A673 (cell line): ENCODE measurements at regions not wholly inside any gene's neighbourhood (a gene's known extent, or its start where the extent isn't known, plus 50 kb on each side); places are given as distances from the start of the nearest gene placed in this dataset.

ENCODE experiments used
- BruUV-seq: library from RNA; stranded (reverse); fragments of 400-500 nt; replicated peaks from 2 replicates; lab custom pipeline; 2021; lab: Mats Ljungman, UMichigan
- CTCF ChIA-PET: fragments of 300-600 bp; sonication (Branson Sonifier 250); formaldehyde crosslinking; loops from one replicate; lab custom pipeline; 2022; ENCODE audit warnings: antibody characterized with exemption; lab: Charles Lee
- POLR2A ChIA-PET: fragments of 300-600 bp; sonication (Branson Sonifier 250); formaldehyde crosslinking; loops from one replicate; lab custom pipeline; 2022; ENCODE audit warnings: antibody characterized with exemption; ENCODE audit not compliant: low non-redundant PET; lab: Charles Lee
- DNase-seq: peaks from one replicate; pipeline ENCODE4 v3.0.0-alpha.2; 2015; ENCODE audit warnings: low spot score
- H3K27ac ChIP-seq: fragments of 200-600 bp; sonication (generic); 2 replicates; pipeline ENCODE4 v1.5.1; 2016; ENCODE audit warnings: mixed run types, low read depth, mild to moderate bottlenecking, mixed read lengths, antibody characterized with exemption, low read length; ENCODE audit not compliant: poor library complexity, severe bottlenecking
- H3K27me3 ChIP-seq: fragments of 200-600 bp; sonication (generic); replicated peaks from 2 replicates; pipeline ENCODE4 v1.6.1; 2017; ENCODE audit warnings: mixed run types, low read depth, mild to moderate bottlenecking, mixed read lengths, antibody characterized with exemption, low read length; ENCODE audit not compliant: insufficient read depth, poor library complexity
- H3K36me3 ChIP-seq: fragments of 200-600 bp; sonication (generic); 2 replicates; pipeline ENCODE4 v1.6.1; 2016; ENCODE audit warnings: mixed run types, mild to moderate bottlenecking, mixed read lengths, antibody characterized with exemption, low read length; ENCODE audit not compliant: insufficient read depth, poor library complexity, severe bottlenecking
- H3K4me1 ChIP-seq: fragments of 200-600 bp; sonication (generic); 2 replicates; pipeline ENCODE4 v1.6.1; 2017; ENCODE audit warnings: mixed run types, mild to moderate bottlenecking, mixed read lengths, antibody characterized with exemption, low read length; ENCODE audit not compliant: insufficient read depth, poor library complexity, severe bottlenecking
- H3K4me3 ChIP-seq: fragments of 200-600 bp; sonication (generic); 2 replicates; pipeline ENCODE4 v1.5.1; 2016; ENCODE audit warnings: low read depth, mixed run types, mild to moderate bottlenecking, mixed read lengths, low read length; ENCODE audit not compliant: poor library complexity, severe bottlenecking
- H3K9me3 ChIP-seq: fragments of 200-600 bp; sonication (generic); 2 replicates; pipeline ENCODE4 v1.6.1; 2016; ENCODE audit warnings: mixed run types, low read depth, mild to moderate bottlenecking, mixed read lengths, antibody characterized with exemption, low read length; ENCODE audit not compliant: poor library complexity, severe bottlenecking
- CTCF ChIP-seq: fragments of 300-800, 200-600 bp; sonication (generic); conservative IDR thresholded peaks from 2 replicates; pipeline ENCODE4 v1.5.1; 2017; ENCODE audit warnings: low read depth, mild to moderate bottlenecking, antibody characterized with exemption, low read length, moderate library complexity, mixed read lengths
- EZH2 ChIP-seq: fragments of 200-600 bp; sonication (generic); IDR thresholded peaks from 2 replicates; pipeline ENCODE4 v1.6.1; 2017; ENCODE audit warnings: borderline replicate concordance, low read depth, mild to moderate bottlenecking, mixed read lengths, antibody characterized with exemption, low read length; ENCODE audit not compliant: poor library complexity, severe bottlenecking
- intact Hi-C: fragments of 100-400 bp; cut with micrococcal nuclease; formaldehyde crosslinking; loops from one replicate; pipeline ENCODE4 v1.10.0; 2022; ENCODE audit not compliant: unreplicated experiment

DNA sequence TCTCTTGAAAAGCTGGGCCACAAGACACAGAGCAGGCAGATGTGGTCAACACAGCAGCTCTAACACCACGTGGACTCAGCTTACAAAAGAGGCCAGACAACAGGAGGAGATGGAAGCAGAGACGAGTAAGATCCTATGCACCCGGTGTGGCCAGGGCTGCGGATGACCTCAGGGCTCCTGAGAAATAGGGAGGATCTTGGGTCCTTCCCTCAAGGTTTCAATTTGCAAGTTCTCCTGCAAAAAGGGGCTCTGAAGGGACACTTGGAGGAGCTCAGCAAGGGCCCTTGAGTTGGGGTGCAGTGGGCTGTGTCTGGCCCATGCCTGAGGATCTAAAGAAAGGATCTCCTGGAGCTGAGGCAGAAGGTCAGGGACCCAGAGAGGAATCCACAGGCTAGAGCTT lies 249.5 kb upstream of the IGF1R start:
- no peaks in the 10 kb centered on the region for H3K4me1 ChIP-seq
- peaks cover 84% of the 10 kb centered on the region for H3K27me3 ChIP-seq
- DNase-seq = no peak
- POLR2A ChIA-PET = no interaction called here
- intact Hi-C loops = no loop called here
- TF ChIP-seq EZH2 = no peak
- TF ChIP-seq CTCF = no peak
- CTCF ChIA-PET = interaction anchor here (0.5 kb wide), 1 partner anchor 20 kb away, joined by 7 read pairs; no protein-coding TSS in a partner anchor
- H3K36me3 ChIP-seq = no peaks in the 10 kb centered on the region
- no peaks in the 10 kb centered on the region for H3K9me3 ChIP-seq
- no peak overlapping the region for H3K27ac ChIP-seq
- H3K4me3 ChIP-seq = no peak overlapping the region
- BruUV-seq = no TSS peak

DNA sequence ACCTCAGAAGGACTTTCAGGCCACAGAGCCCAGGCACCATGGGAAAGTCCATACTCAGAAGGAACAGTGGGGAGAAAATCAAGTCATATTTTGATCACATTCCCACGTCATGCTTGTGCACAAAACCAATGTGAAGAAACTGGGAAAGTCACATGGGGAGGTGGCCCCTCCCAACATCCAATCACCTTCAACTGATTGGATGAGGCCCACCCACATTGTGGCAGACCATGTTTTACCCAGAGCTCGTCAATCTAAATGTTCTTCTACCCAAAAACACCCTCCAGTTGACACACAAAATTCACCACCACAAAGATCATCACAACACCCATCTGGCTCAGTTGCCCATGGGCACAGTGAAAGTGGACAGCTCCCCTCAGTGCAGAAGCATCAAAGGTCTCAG lies 248.2 kb upstream of the IGF1R start:
- Histone ChIP-seq H3K4me3 (no peak overlapping the region), H3K27ac (no peak overlapping the region), H3K9me3 (no peaks in the 10 kb centered on the region), H3K36me3 (no peaks in the 10 kb centered on the region), H3K4me1 (no peaks in the 10 kb centered on the region), H3K27me3 (peaks cover 75% of the 10 kb centered on the region)
- intact Hi-C loops = no loop called here
- no peak for TF ChIP-seq CTCF
- TF ChIP-seq EZH2 = no peak
- ChIA-PET CTCF (no interaction called here), POLR2A (no interaction called here)
- no TSS peak for BruUV-seq
- no peak for DNase-seq

DNA sequence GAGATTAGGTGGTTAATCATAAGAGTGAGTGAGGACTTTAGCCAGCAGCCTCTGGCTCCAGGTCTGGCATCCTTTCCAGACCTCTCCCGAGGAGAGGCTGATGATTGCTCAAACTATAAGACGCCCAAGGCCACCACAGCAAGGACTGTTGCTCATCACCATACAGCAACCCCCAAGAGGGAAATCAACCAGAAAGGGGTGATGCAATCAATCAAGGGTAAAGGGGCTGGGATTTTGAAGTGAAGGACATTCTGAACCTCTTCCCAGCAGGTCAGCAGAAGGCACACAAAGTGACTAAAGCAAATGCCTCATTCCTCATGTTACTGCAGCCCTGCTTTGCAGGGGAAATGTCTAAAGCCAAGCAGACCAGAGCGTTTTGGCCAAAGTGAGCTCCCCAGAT lies 247.3 kb upstream of the IGF1R start:
- Histone ChIP-seq H3K4me1 (no peaks in the 10 kb centered on the region), H3K27ac (no peak overlapping the region), H3K4me3 (no peak overlapping the region), H3K36me3 (no peaks in the 10 kb centered on the region), H3K9me3 (no peaks in the 10 kb centered on the region), H3K27me3 (peaks cover 68% of the 10 kb centered on the region)
- CTCF ChIA-PET = no interaction called here
- DNase-seq = no peak
- intact Hi-C loops = no loop called here
- POLR2A ChIA-PET = no interaction called here
- TF ChIP-seq CTCF (no peak), EZH2 (no peak)
- BruUV-seq = no TSS peak
